ENCODE measurements at regions not wholly inside any gene's neighbourhood (a gene's known extent, or its start where the extent isn't known, plus 50 kb on each side); places are given as distances from the start of the nearest gene placed in this dataset.

GRCh38 chr9:18154661-18155060 is 319.3 kb upstream of the ADAMTSL1 start:
- Histone ChIP-seq H3K27ac (no peak overlapping the region), H3K4me3 (no peak overlapping the region), H3K9me3 (no peaks in the 10 kb centered on the region), H3K36me3 (no peaks in the 10 kb centered on the region), H3K4me1 (no peaks in the 10 kb centered on the region), H3K27me3 (no peaks in the 10 kb centered on the region)
- DNase-seq (ENCODE audit: low spot score in 2 of 2), result no peak
- TF ChIP-seq EP300 (IDR thresholded peaks at IDR 0.05) (no peak), CTCF (IDR thresholded peaks at IDR 0.05) (no peak), POLR2A (IDR thresholded peaks at IDR 0.05) (no peak)
- WGBS, 2 donors, result 36 to 47% methylated on average over 1 of the region's 1 CpG

GRCh38 chr9:18159254-18159653 is 314.7 kb upstream of the ADAMTSL1 start:
- Histone ChIP-seq H3K36me3 (no peaks in the 10 kb centered on the region), H3K27ac (no peak overlapping the region), H3K9me3 (no peaks in the 10 kb centered on the region), H3K4me1 (no peaks in the 10 kb centered on the region), H3K27me3 (no peaks in the 10 kb centered on the region), H3K4me3 (no peak overlapping the region)
- TF ChIP-seq EP300 (IDR thresholded peaks at IDR 0.05) (no peak), POLR2A (IDR thresholded peaks at IDR 0.05) (no peak), CTCF (IDR thresholded peaks at IDR 0.05) (no peak)
- DNase-seq (ENCODE audit: low spot score in 2 of 2), result no peak
- WGBS, 2 donors, result 49 to 54% methylated on average over 3 of the region's 3 CpGs

GRCh38 chr9:18163146-18163545 is 310.8 kb upstream of the ADAMTSL1 start:
- Histone ChIP-seq H3K4me1 (no peaks in the 10 kb centered on the region), H3K36me3 (no peaks in the 10 kb centered on the region), H3K9me3 (no peaks in the 10 kb centered on the region), H3K4me3 (no peak overlapping the region), H3K27ac (no peak overlapping the region), H3K27me3 (no peaks in the 10 kb centered on the region)
- WGBS, 2 donors, result 86 to 90% methylated on average over 1 of the region's 1 CpG
- no peak for DNase-seq (ENCODE audit: low spot score in 2 of 2)
- no peak for TF ChIP-seq POLR2A (IDR thresholded peaks at IDR 0.05)
- TF ChIP-seq EP300 (IDR thresholded peaks at IDR 0.05), result no peak
- TF ChIP-seq CTCF (IDR thresholded peaks at IDR 0.05), result no peak

- Histone ChIP-seq H3K4me3 (no peak overlapping the region), H3K27me3 (no peaks in the 10 kb centered on the region)
Observed at GRCh38 chr9:18167733-18168132, 306.2 kb upstream of the ADAMTSL1 start.

GRCh38 chr9:18173923-18174322 is 300.0 kb upstream of the ADAMTSL1 start:
- H3K27ac ChIP-seq, result no peak overlapping the region
- H3K27me3 ChIP-seq, result no peaks in the 10 kb centered on the region
- no peak overlapping the region for H3K4me3 ChIP-seq

More at GRCh38 chr9:18167733-18168132, 306.2 kb upstream of the ADAMTSL1 start:
- no peaks in the 10 kb centered on the region for H3K9me3 ChIP-seq
- no peaks in the 10 kb centered on the region for H3K36me3 ChIP-seq
- no peak overlapping the region for H3K27ac ChIP-seq
- 67 to 70% methylated on average over 1 of the region's 1 CpG for WGBS, 2 donors
- no peaks in the 10 kb centered on the region for H3K4me1 ChIP-seq
- no peak for TF ChIP-seq CTCF (IDR thresholded peaks at IDR 0.05)
- no peak for TF ChIP-seq POLR2A (IDR thresholded peaks at IDR 0.05)
- no peak for TF ChIP-seq EP300 (IDR thresholded peaks at IDR 0.05)
- DNase-seq (ENCODE audit: low spot score in 2 of 2), result no peak

GRCh38 chr9:18182636-18183035 is 291.3 kb upstream of the ADAMTSL1 start:
- Histone ChIP-seq H3K27ac (no peak overlapping the region), H3K36me3 (no peaks in the 10 kb centered on the region), H3K4me1 (no peaks in the 10 kb centered on the region), H3K9me3 (peaks cover 0 to 7% (median 0%) of the 10 kb centered on the region in 4 donors), H3K27me3 (no peaks in the 10 kb centered on the region), H3K4me3 (no peak overlapping the region)
- no peak for TF ChIP-seq CTCF (IDR thresholded peaks at IDR 0.05)
- TF ChIP-seq EP300 (IDR thresholded peaks at IDR 0.05), result no peak
- 94 to 96% methylated on average over 3 of the region's 3 CpGs for WGBS, 2 donors
- no peak for DNase-seq (ENCODE audit: low spot score in 2 of 2)

More at GRCh38 chr9:18173923-18174322, 300.0 kb upstream of the ADAMTSL1 start:
- no peak for DNase-seq (ENCODE audit: low spot score in 2 of 2)
- H3K36me3 ChIP-seq, result no peaks in the 10 kb centered on the region
- H3K9me3 ChIP-seq, result peaks cover 0 to 6% (median 0%) of the 10 kb centered on the region in 4 donors
- TF ChIP-seq POLR2A (IDR thresholded peaks at IDR 0.05), result no peak
- WGBS, 2 donors, result 77 to 80% methylated on average over 4 of the region's 4 CpGs
- no peaks in the 10 kb centered on the region for H3K4me1 ChIP-seq

Measured in tibial nerve (tissue), 4 donors.